ENCODE measurements at regions not wholly inside any gene's neighbourhood (a gene's known extent, or its start where the extent isn't known, plus 50 kb on each side); places are given as distances from the start of the nearest gene placed in this dataset.
A peak's percentile ranks its signal among the peaks of the same experiment; 100 is the strongest.
"Not testable (repeated sequence)": the region's sequence is repeated elsewhere in the genome, so short reads cannot be mapped to it uniquely, and the experiment has no call there.

- ATAC-seq (replicated peaks), result no peak
- Mint-ChIP-seq H3K27me3 (no peaks in the 10 kb centered on the region), H3K36me3 (peaks cover 0 to 3% of the 10 kb centered on the region in 2 donors), H3K9me3 (peaks cover 3 to 7% of the 10 kb centered on the region in 2 donors), H3K4me3 (no peak overlapping the region), H3K27ac (no peak overlapping the region), H3K4me1 (peaks cover 3 to 10% of the 10 kb centered on the region in 2 donors)
- DNase-seq, result no peak
Measured at GRCh38 chrX:42290608-42291007, 367.3 kb upstream of the CASK start.

GRCh38 chrX:42289492-42290385 is 366.4 kb upstream of the CASK start:
- H3K27ac Mint-ChIP-seq, result no peak overlapping the region
- no peak for ATAC-seq (replicated peaks)
- no peak overlapping the region for H3K4me3 Mint-ChIP-seq
- H3K9me3 Mint-ChIP-seq, result peaks cover 3 to 7% of the 10 kb centered on the region in 2 donors
- H3K27me3 Mint-ChIP-seq, result no peaks in the 10 kb centered on the region
- peaks cover 0 to 3% of the 10 kb centered on the region in 2 donors for H3K36me3 Mint-ChIP-seq
- H3K4me1 Mint-ChIP-seq, result peaks cover 3 to 10% of the 10 kb centered on the region in 2 donors
- no peak for DNase-seq

GRCh38 chrX:42285681-42286080 is 362.3 kb upstream of the CASK start:
- not testable (repeated sequence) for H3K27ac Mint-ChIP-seq; H3K9me3 Mint-ChIP-seq; ATAC-seq (replicated peaks); H3K36me3 Mint-ChIP-seq; H3K27me3 Mint-ChIP-seq; DNase-seq; H3K4me3 Mint-ChIP-seq; H3K4me1 Mint-ChIP-seq

GRCh38 chrX:42276982-42277690 is 353.8 kb upstream of the CASK start:
- Mint-ChIP-seq H3K4me1 (no peaks in the 10 kb centered on the region), H3K27me3 (peaks cover 0 to 15% of the 10 kb centered on the region in 2 donors), H3K9me3 (peaks cover 0 to 3% of the 10 kb centered on the region in 2 donors), H3K27ac (no peak overlapping the region), H3K36me3 (no peaks in the 10 kb centered on the region), H3K4me3 (no peak overlapping the region)
- ATAC-seq (replicated peaks), result peak in 1 of 2 donors; percentile 43
- no peak for DNase-seq

- Mint-ChIP-seq H3K27ac (no peak overlapping the region), H3K36me3 (no peaks in the 10 kb centered on the region), H3K4me1 (no peaks in the 10 kb centered on the region), H3K4me3 (no peak overlapping the region), H3K27me3 (peaks cover 0 to 15% of the 10 kb centered on the region in 2 donors), H3K9me3 (peaks cover 0 to 3% of the 10 kb centered on the region in 2 donors)
- ATAC-seq (replicated peaks) (no peak), DNase-seq (no peak)
Measured at GRCh38 chrX:42274151-42274550, 350.8 kb upstream of the CASK start.

- H3K4me1 Mint-ChIP-seq, result no peaks in the 10 kb centered on the region
- no peak overlapping the region for H3K4me3 Mint-ChIP-seq
- H3K36me3 Mint-ChIP-seq, result no peaks in the 10 kb centered on the region
- no peak overlapping the region for H3K27ac Mint-ChIP-seq
- peaks cover 0 to 3% of the 10 kb centered on the region in 2 donors for H3K9me3 Mint-ChIP-seq
- DNase-seq (no peak), ATAC-seq (replicated peaks) (no peak)
- peaks cover 0 to 10% of the 10 kb centered on the region in 2 donors for H3K27me3 Mint-ChIP-seq
Measured at GRCh38 chrX:42273387-42273786, 350.0 kb upstream of the CASK start.

GRCh38 chrX:42269186-42269585 is 345.8 kb upstream of the CASK start:
- ATAC-seq (replicated peaks) (no peak), DNase-seq (no peak)
- peaks cover 0 to 4% of the 10 kb centered on the region in 2 donors for H3K27me3 Mint-ChIP-seq
- H3K9me3 Mint-ChIP-seq, result peaks cover 0 to 3% of the 10 kb centered on the region in 2 donors
- H3K27ac Mint-ChIP-seq, result no peak overlapping the region
- no peaks in the 10 kb centered on the region for H3K36me3 Mint-ChIP-seq
- H3K4me1 Mint-ChIP-seq, result no peaks in the 10 kb centered on the region
- no peak overlapping the region for H3K4me3 Mint-ChIP-seq

- no peaks in the 10 kb centered on the region for H3K36me3 Mint-ChIP-seq
- peaks cover 0 to 4% of the 10 kb centered on the region in 2 donors for H3K27me3 Mint-ChIP-seq
- peaks cover 2 to 7% of the 10 kb centered on the region in 2 donors for H3K9me3 Mint-ChIP-seq
- H3K4me3 Mint-ChIP-seq, result no peak overlapping the region
- no peak overlapping the region for H3K27ac Mint-ChIP-seq
- no peaks in the 10 kb centered on the region for H3K4me1 Mint-ChIP-seq
- ATAC-seq (replicated peaks), result no peak
- DNase-seq, result no peak
Measured at GRCh38 chrX:42260854-42261253, 337.5 kb upstream of the CASK start.

- peaks cover 0 to 20% of the 10 kb centered on the region in 2 donors for H3K27me3 Mint-ChIP-seq
- peaks cover 0 to 8% of the 10 kb centered on the region in 2 donors for H3K4me1 Mint-ChIP-seq
- no peak for DNase-seq
- no peak for ATAC-seq (replicated peaks)
- H3K36me3 Mint-ChIP-seq, result no peaks in the 10 kb centered on the region
- no peak overlapping the region for H3K27ac Mint-ChIP-seq
- H3K4me3 Mint-ChIP-seq, result no peak overlapping the region
- H3K9me3 Mint-ChIP-seq, result no peaks in the 10 kb centered on the region
Measured at GRCh38 chrX:42248226-42248625, 324.9 kb upstream of the CASK start.

- DNase-seq (no peak), ATAC-seq (replicated peaks) (no peak)
- no peak overlapping the region for H3K27ac Mint-ChIP-seq
- peaks cover 0 to 8% of the 10 kb centered on the region in 2 donors for H3K4me1 Mint-ChIP-seq
- H3K27me3 Mint-ChIP-seq, result peaks cover 0 to 20% of the 10 kb centered on the region in 2 donors
- H3K9me3 Mint-ChIP-seq, result no peaks in the 10 kb centered on the region
- H3K4me3 Mint-ChIP-seq, result no peak overlapping the region
- H3K36me3 Mint-ChIP-seq, result no peaks in the 10 kb centered on the region
Measured at GRCh38 chrX:42247241-42247640, 323.9 kb upstream of the CASK start.

- Mint-ChIP-seq H3K27me3 (peaks cover 0 to 20% of the 10 kb centered on the region in 2 donors), H3K36me3 (no peaks in the 10 kb centered on the region), H3K9me3 (no peaks in the 10 kb centered on the region), H3K4me3 (no peak overlapping the region), H3K4me1 (peaks cover 0 to 8% of the 10 kb centered on the region in 2 donors), H3K27ac (no peak overlapping the region)
- DNase-seq (no peak), ATAC-seq (replicated peaks) (no peak)
Measured at GRCh38 chrX:42246814-42247213, 323.5 kb upstream of the CASK start.

- Mint-ChIP-seq H3K27ac (no peak overlapping the region), H3K27me3 (peaks cover 0 to 10% of the 10 kb centered on the region in 2 donors), H3K4me1 (no peaks in the 10 kb centered on the region), H3K4me3 (no peak overlapping the region), H3K9me3 (peaks cover 2 to 5% of the 10 kb centered on the region in 2 donors), H3K36me3 (no peaks in the 10 kb centered on the region)
- DNase-seq (no peak), ATAC-seq (replicated peaks) (no peak)
Measured at GRCh38 chrX:42242004-42242403, 318.6 kb upstream of the CASK start.

- peaks cover 0 to 14% of the 10 kb centered on the region in 2 donors for H3K27me3 Mint-ChIP-seq
- H3K36me3 Mint-ChIP-seq, result no peaks in the 10 kb centered on the region
- no peaks in the 10 kb centered on the region for H3K4me1 Mint-ChIP-seq
- H3K4me3 Mint-ChIP-seq, result no peak overlapping the region
- DNase-seq, result no peak
- peaks cover 2 to 5% of the 10 kb centered on the region in 2 donors for H3K9me3 Mint-ChIP-seq
- no peak for ATAC-seq (replicated peaks)
- H3K27ac Mint-ChIP-seq, result no peak overlapping the region
Measured at GRCh38 chrX:42241421-42241820, 318.1 kb upstream of the CASK start.

GRCh38 chrX:42237956-42238355 is 314.6 kb upstream of the CASK start:
- Mint-ChIP-seq H3K9me3 (peaks cover 2 to 5% of the 10 kb centered on the region in 2 donors), H3K4me1 (no peaks in the 10 kb centered on the region), H3K27ac (no peak overlapping the region), H3K27me3 (peaks cover 0 to 4% of the 10 kb centered on the region in 2 donors), H3K4me3 (no peak overlapping the region), H3K36me3 (no peaks in the 10 kb centered on the region)
- no peak for ATAC-seq (replicated peaks)
- no peak for DNase-seq
